Vagina (tissue), 2 donors: ENCODE measurements at regions not wholly inside any gene's neighbourhood (a gene's known extent, or its start where the extent isn't known, plus 50 kb on each side); places are given as distances from the start of the nearest gene placed in this dataset.

ENCODE experiments used
- CTCF ChIP-seq, 3 experiments: fragments of 450-650 bp in 2 of 3; fragments of 200-600 bp in 1 of 3; sonication (generic) in 1 of 3; IDR thresholded peaks; one replicate each; pipeline ENCODE4 v1.5.1; 2017 to 2019; ENCODE audit warnings: antibody characterized with exemption in 3 of 3, mild to moderate bottlenecking in 2 of 3, moderate library complexity in 2 of 3
- POLR2A ChIP-seq, 2 donors: fragments of 450-650 bp; IDR thresholded peaks; one replicate each; pipeline ENCODE4 v1.6.1; 2017; ENCODE audit warnings: antibody characterized with exemption in 2 of 2, mild to moderate bottlenecking in 2 of 2, moderate library complexity in 2 of 2

- no peak for TF ChIP-seq POLR2A (IDR thresholded peaks at IDR 0.05)
- TF ChIP-seq CTCF (IDR thresholded peaks at IDR 0.05): no peak
Measured at GRCh38 chr2:41832218-41832617, 215.6 kb upstream of the PKDCC start.
